Lower leg skin (tissue), 3 donors: ENCODE measurements at regions not wholly inside any gene's neighbourhood (a gene's known extent, or its start where the extent isn't known, plus 50 kb on each side); places are given as distances from the start of the nearest gene placed in this dataset.

ENCODE experiments used
- POLR2A ChIP-seq, 2 donors: fragments of 450-650 bp; IDR thresholded peaks; one replicate each; pipeline ENCODE4 v1.6.1; 2016 to 2017; ENCODE audit warnings: antibody characterized with exemption in 2 of 2, mild to moderate bottlenecking in 1 of 2, moderate library complexity in 1 of 2
- TF ChIP-seq, protein P1 (sequence below), 3 donors: fragments of 450-650 bp; IDR thresholded peaks; one replicate each; pipeline ENCODE4 v1.5.1; 2016; ENCODE audit warnings: antibody characterized with exemption in 3 of 3, mild to moderate bottlenecking in 3 of 3, moderate library complexity in 2 of 3

GRCh38 chr13:75224053-75224742 is 257.8 kb downstream of the TBC1D4 start:
- TF ChIP-seq, protein P1, sequence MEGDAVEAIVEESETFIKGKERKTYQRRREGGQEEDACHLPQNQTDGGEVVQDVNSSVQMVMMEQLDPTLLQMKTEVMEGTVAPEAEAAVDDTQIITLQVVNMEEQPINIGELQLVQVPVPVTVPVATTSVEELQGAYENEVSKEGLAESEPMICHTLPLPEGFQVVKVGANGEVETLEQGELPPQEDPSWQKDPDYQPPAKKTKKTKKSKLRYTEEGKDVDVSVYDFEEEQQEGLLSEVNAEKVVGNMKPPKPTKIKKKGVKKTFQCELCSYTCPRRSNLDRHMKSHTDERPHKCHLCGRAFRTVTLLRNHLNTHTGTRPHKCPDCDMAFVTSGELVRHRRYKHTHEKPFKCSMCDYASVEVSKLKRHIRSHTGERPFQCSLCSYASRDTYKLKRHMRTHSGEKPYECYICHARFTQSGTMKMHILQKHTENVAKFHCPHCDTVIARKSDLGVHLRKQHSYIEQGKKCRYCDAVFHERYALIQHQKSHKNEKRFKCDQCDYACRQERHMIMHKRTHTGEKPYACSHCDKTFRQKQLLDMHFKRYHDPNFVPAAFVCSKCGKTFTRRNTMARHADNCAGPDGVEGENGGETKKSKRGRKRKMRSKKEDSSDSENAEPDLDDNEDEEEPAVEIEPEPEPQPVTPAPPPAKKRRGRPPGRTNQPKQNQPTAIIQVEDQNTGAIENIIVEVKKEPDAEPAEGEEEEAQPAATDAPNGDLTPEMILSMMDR (IDR thresholded peaks at IDR 0.05), result no peak
- no peak for TF ChIP-seq POLR2A (IDR thresholded peaks at IDR 0.05)
